ENCODE measurements at regions not wholly inside any gene's neighbourhood (a gene's known extent, or its start where the extent isn't known, plus 50 kb on each side); places are given as distances from the start of the nearest gene placed in this dataset.

DNA sequence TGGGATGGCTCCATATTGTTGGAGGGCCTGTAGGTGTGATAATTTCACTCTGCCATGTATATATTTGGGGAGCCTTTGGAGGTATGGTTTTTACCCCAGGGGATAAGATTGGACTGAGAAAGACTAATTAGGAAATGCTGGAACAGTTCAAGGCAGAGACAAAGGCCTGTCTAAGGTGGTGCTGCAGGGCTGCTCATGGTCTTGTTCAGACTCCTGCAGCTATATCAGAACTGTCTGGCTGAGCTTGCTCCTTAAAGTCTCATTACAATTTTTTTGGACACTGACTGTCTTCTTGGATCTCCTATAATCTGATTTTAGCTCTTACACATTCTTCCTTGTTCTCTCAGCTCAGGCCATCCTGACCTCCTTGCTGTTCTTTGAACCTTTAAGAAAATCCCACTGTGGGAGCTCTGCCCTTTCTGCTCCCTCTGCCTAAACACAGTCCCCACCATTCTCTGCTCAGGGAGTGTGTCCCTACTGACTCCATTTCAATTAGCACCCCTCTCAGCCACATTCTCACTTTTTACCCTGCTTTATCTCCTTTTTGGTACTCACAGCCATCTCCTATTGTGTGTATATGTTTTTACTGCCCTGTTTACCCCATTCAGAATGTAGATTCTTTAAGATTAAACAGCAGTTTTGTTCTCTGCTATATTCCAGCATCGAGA is 468.7 kb upstream of the FANCL start:
- DNase-seq (ENCODE audit: insufficient read length, low spot score) (no peak), FAIRE-seq (no peak)
- TF ChIP-seq, protein P1, sequence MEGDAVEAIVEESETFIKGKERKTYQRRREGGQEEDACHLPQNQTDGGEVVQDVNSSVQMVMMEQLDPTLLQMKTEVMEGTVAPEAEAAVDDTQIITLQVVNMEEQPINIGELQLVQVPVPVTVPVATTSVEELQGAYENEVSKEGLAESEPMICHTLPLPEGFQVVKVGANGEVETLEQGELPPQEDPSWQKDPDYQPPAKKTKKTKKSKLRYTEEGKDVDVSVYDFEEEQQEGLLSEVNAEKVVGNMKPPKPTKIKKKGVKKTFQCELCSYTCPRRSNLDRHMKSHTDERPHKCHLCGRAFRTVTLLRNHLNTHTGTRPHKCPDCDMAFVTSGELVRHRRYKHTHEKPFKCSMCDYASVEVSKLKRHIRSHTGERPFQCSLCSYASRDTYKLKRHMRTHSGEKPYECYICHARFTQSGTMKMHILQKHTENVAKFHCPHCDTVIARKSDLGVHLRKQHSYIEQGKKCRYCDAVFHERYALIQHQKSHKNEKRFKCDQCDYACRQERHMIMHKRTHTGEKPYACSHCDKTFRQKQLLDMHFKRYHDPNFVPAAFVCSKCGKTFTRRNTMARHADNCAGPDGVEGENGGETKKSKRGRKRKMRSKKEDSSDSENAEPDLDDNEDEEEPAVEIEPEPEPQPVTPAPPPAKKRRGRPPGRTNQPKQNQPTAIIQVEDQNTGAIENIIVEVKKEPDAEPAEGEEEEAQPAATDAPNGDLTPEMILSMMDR (IDR thresholded peaks at IDR 0.05; ENCODE audit: insufficient read depth, missing control alignments), result no peak

DNA sequence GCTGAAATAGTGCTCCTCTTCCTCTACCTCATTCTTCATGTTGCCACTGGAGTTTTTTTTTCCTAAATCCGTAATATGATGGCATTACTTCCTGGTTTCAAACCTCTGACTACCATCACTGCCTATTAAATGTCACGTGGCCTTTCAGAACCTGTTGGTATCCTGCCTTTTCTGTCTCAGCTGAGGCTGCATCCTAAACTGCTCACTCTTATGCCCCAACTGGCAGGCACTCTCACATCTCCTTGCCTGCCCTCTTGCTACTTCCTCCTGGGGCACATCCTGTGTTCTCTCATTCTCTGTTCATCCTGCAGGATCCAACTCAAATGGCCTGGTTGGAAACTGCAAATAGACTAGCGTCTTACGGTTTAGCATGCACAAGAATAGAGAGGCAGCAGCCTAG is 468.1 kb upstream of the FANCL start:
- no peak for FAIRE-seq
- TF ChIP-seq, protein P1 (IDR thresholded peaks at IDR 0.05; ENCODE audit: insufficient read depth, missing control alignments), result no peak

DNA sequence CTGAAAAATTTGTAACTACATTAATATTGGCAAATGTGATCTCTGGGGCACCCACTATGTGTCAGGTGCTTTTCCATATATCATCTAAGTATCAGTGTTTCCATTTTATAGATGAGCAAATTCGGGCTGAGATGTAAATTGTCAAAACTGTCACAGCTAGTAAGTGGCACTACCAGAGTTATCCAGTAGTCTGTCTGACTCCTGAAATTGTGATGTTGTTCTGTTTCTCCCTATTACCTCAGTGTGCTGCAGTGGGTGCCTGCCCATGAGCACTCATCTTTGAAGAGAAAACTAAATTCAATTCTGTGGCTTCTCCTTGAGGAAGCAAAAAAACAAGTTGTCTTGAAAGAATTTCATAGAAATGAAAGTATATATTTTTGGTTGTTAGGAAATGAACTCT is 467.4 kb upstream of the FANCL start:
- FAIRE-seq, result no peak

More for the DNA sequence above, 468.1 kb upstream of the FANCL start:
- no peak for DNase-seq (ENCODE audit: insufficient read length, low spot score)

DNA sequence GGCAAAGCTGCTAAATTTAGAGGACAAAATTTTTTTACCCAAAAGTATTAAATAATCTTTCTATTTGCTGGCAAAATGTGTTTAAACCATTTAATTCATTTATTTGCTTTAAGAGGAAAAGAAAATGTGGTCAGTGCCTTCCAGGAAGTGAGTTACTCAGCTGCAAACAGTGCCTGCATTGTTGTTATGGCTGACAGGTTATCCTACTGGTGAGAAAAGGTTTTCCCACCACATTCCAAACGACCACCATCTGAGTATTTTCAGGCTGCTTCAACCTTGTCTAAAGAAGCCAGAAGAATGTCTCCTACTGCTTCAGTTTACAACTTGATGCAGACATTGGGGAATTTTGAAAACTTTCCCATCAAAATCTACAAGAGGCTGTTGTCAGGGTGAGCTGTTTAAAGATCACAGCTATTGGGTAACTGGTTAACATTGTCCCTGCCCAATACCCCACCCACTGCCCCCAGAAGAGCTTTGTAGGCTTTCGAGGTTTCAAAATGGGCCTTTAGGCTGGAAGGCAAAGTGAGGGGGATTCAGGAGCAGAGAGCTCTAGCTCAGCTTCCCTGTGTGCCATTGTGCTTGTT is 461.3 kb upstream of the FANCL start:
- FAIRE-seq (no peak), DNase-seq (ENCODE audit: insufficient read length, low spot score) (no peak)
- TF ChIP-seq, protein P1 (IDR thresholded peaks at IDR 0.05; ENCODE audit: insufficient read depth, missing control alignments), result no peak

More for the DNA sequence above, 467.4 kb upstream of the FANCL start:
- TF ChIP-seq, protein P1 (IDR thresholded peaks at IDR 0.05; ENCODE audit: insufficient read depth, missing control alignments), result no peak
- no peak for DNase-seq (ENCODE audit: insufficient read length, low spot score)

DNA sequence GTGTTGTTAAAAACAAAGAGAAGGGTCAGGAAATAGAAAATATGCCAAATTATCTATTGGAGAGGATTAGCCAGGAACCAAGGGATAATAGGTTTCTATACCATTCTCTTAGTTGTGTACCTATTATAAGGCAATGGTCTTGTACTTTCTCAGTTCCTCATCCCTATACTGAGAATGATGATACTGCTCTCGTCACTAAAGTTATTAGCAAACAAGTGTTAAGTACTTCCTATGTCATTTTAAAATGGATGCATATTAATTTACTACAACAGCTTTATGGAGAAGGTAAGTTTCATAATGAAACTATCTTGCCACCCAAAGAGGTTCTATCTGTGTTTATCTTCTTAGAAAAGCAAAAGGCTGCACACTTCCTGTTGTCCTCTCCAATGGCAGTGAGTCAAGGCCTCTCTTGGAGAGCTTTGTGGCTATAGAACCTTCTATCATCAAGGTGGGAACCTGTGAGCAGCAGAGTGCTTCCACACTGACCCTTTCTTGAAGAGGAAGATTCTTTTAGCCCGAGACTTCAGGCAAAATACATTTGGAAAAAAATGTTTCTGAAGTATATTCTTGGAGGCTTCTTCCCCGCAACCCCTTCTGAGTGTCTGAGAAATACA is 460.7 kb upstream of the FANCL start:
- no peak for DNase-seq (ENCODE audit: insufficient read length, low spot score)
- TF ChIP-seq, protein P1 (IDR thresholded peaks at IDR 0.05; ENCODE audit: insufficient read depth, missing control alignments), result no peak
- FAIRE-seq, result no peak

DNA sequence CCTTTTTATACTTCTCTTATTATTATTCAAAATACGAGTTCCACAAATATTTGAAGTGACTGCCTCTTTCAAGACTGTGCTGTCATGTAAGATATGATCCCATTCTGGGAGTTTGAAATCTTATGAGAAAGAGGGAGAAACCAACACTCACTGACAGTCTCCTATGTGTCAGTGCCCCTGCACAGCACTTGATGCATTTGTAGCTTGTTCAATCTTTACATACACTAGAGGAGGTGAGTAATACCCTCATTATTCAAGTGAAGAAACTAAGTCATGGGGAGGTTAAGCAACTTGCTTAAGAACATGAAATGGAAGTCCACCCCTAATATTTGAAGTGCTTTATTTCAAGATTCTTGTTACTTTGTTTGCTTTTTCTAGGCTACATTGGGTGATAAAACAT is 459.5 kb upstream of the FANCL start:
- FAIRE-seq (no peak), DNase-seq (ENCODE audit: insufficient read length, low spot score) (no peak)
- TF ChIP-seq, protein P1 (IDR thresholded peaks at IDR 0.05; ENCODE audit: insufficient read depth, missing control alignments), result no peak

DNA sequence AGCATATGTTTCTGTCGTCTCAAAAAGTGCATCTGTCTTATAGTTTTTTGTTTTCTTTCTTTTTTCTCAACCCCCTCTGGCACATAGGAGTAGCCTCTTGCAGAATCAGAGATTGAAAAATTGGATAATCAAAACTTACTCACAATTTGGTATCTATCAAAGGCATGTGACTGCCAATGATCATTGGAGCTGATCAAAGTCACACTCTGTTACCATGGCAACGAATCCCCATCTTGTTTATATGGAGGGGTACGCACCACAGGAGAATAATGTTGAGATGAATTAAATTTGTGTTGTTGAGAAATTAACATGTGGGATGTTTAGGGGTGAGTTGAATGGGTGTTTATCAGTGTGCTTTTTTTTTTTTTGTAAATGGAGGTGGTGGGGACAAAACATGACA is 458.3 kb upstream of the FANCL start:
- DNase-seq (ENCODE audit: insufficient read length, low spot score) (no peak), FAIRE-seq (no peak)
- TF ChIP-seq, protein P1 (IDR thresholded peaks at IDR 0.05; ENCODE audit: insufficient read depth, missing control alignments), result no peak
